ENCODE measurements at regions not wholly inside any gene's neighbourhood (a gene's known extent, or its start where the extent isn't known, plus 50 kb on each side); places are given as distances from the start of the nearest gene placed in this dataset.
A peak's percentile ranks its signal among the peaks of the same experiment; 100 is the strongest.

- no peaks in the 10 kb centered on the region for H3K36me3 Mint-ChIP-seq (ENCODE audit: low read depth)
- peaks cover 64% of the 10 kb centered on the region for H3K4me1 Mint-ChIP-seq
- TF ChIP-seq CTCF (IDR thresholded peaks at IDR 0.05), result no peak
- DNase-seq, result peak; percentile 45
- H3K4me3 Mint-ChIP-seq, result peak overlapping the region; percentile 73
- H3K27me3 Mint-ChIP-seq (ENCODE audit: low read depth, poor library complexity), result peaks cover 14% of the 10 kb centered on the region
- H3K9me3 Mint-ChIP-seq, result no peaks in the 10 kb centered on the region
- no peak overlapping the region for H3K27ac Mint-ChIP-seq
These were observed 413.4 kb upstream of the MKI67 start for GRCh38 chr10:128539510-128540127.

GRCh38 chr10:128540128-128540762 is 414.0 kb upstream of the MKI67 start:
- DNase-seq, result peak; percentile 38
- Mint-ChIP-seq H3K27me3 (ENCODE audit: low read depth, poor library complexity) (peaks cover 14% of the 10 kb centered on the region), H3K9me3 (no peaks in the 10 kb centered on the region), H3K4me1 (peaks cover 67% of the 10 kb centered on the region), H3K27ac (no peak overlapping the region), H3K36me3 (ENCODE audit: low read depth) (no peaks in the 10 kb centered on the region), H3K4me3 (peak overlapping the region; percentile 85)
- no peak for TF ChIP-seq CTCF (IDR thresholded peaks at IDR 0.05)

- Mint-ChIP-seq H3K27ac (peak overlapping the region; percentile 59), H3K9me3 (no peaks in the 10 kb centered on the region), H3K36me3 (ENCODE audit: low read depth) (no peaks in the 10 kb centered on the region), H3K27me3 (ENCODE audit: low read depth, poor library complexity) (peaks cover 14% of the 10 kb centered on the region), H3K4me1 (peaks cover 65% of the 10 kb centered on the region), H3K4me3 (peak overlapping the region; percentile 85)
- peak; percentile 41 for DNase-seq
- no peak for TF ChIP-seq CTCF (IDR thresholded peaks at IDR 0.05)
These were observed 414.8 kb upstream of the MKI67 start for GRCh38 chr10:128540781-128541761.

GRCh38 chr10:128541926-128542475 is 415.8 kb upstream of the MKI67 start:
- peaks cover 14% of the 10 kb centered on the region for H3K27me3 Mint-ChIP-seq (ENCODE audit: low read depth, poor library complexity)
- no peaks in the 10 kb centered on the region for H3K36me3 Mint-ChIP-seq (ENCODE audit: low read depth)
- no peak overlapping the region for H3K27ac Mint-ChIP-seq
- no peaks in the 10 kb centered on the region for H3K9me3 Mint-ChIP-seq
- no peak for TF ChIP-seq CTCF (IDR thresholded peaks at IDR 0.05)
- H3K4me1 Mint-ChIP-seq, result peaks cover 64% of the 10 kb centered on the region
- DNase-seq, result no peak
- peak overlapping the region; percentile 85 for H3K4me3 Mint-ChIP-seq

GRCh38 chr10:128542659-128543058 is 416.4 kb upstream of the MKI67 start:
- no peak for DNase-seq
- Mint-ChIP-seq H3K27me3 (ENCODE audit: low read depth, poor library complexity) (peaks cover 14% of the 10 kb centered on the region), H3K27ac (peak overlapping the region; percentile 41), H3K9me3 (no peaks in the 10 kb centered on the region), H3K4me3 (no peak overlapping the region), H3K4me1 (peaks cover 67% of the 10 kb centered on the region), H3K36me3 (ENCODE audit: low read depth) (no peaks in the 10 kb centered on the region)
- no peak for TF ChIP-seq CTCF (IDR thresholded peaks at IDR 0.05)
